CD4-positive, alpha-beta T cell treated with Interleukin-21 for 1 hour (primary cell): ENCODE measurements at regions not wholly inside any gene's neighbourhood (a gene's known extent, or its start where the extent isn't known, plus 50 kb on each side); places are given as distances from the start of the nearest gene placed in this dataset.
"Not testable (repeated sequence)": the region's sequence is repeated elsewhere in the genome, so short reads cannot be mapped to it uniquely, and the experiment has no call there.

ENCODE experiments used
- DNase-seq: peaks from one replicate; pipeline ENCODE4 v3.0.0-alpha.2; 2020

- no peak for DNase-seq
Measured at GRCh38 chr7:67361150-67361549, 364.5 kb downstream of the TYW1 start.

GRCh38 chr7:67364441-67365017 lies 367.9 kb downstream of the TYW1 start:
- DNase-seq: no peak

GRCh38 chr7:67371429-67372305 lies 375.0 kb downstream of the TYW1 start:
- DNase-seq: peak; percentile 66

GRCh38 chr7:67373389-67373788 lies 376.8 kb downstream of the TYW1 start:
- DNase-seq: not testable (repeated sequence)

GRCh38 chr7:67375427-67375826 lies 378.8 kb downstream of the TYW1 start:
- DNase-seq: no peak

- DNase-seq: peak; percentile 55
Measured at GRCh38 chr7:67377939-67378862, 381.6 kb downstream of the TYW1 start.

- DNase-seq: no peak
Measured at GRCh38 chr7:67380326-67380725, 383.7 kb downstream of the TYW1 start.

GRCh38 chr7:67380858-67381257 lies 384.2 kb downstream of the TYW1 start:
- DNase-seq: no peak

GRCh38 chr7:67387851-67388250 lies 391.2 kb downstream of the TYW1 start:
- DNase-seq: no peak

- no peak for DNase-seq
Measured at GRCh38 chr7:67391168-67391567, 394.5 kb downstream of the TYW1 start.

- DNase-seq: no peak
Measured at GRCh38 chr7:67392596-67393438, 396.2 kb downstream of the TYW1 start.

- no peak for DNase-seq
Measured at GRCh38 chr7:67393903-67394302, 397.3 kb downstream of the TYW1 start.

- DNase-seq: no peak
Measured at GRCh38 chr7:67398916-67399315, 402.3 kb downstream of the TYW1 start.

- DNase-seq: no peak
Measured at GRCh38 chr7:67401492-67401891, 404.9 kb downstream of the TYW1 start.

- DNase-seq: no peak
Measured at GRCh38 chr7:67402280-67402679, 405.6 kb downstream of the TYW1 start.

- no peak for DNase-seq
Measured at GRCh38 chr7:67406976-67407375, 410.3 kb downstream of the TYW1 start.

GRCh38 chr7:67407392-67408071 lies 410.9 kb downstream of the TYW1 start:
- no peak for DNase-seq

- DNase-seq: no peak
Measured at GRCh38 chr7:67408109-67408508, 411.5 kb downstream of the TYW1 start.

GRCh38 chr7:67413670-67414069 lies 417.0 kb downstream of the TYW1 start:
- no peak for DNase-seq

- DNase-seq: no peak
Measured at GRCh38 chr7:67414858-67415257, 418.2 kb downstream of the TYW1 start.

GRCh38 chr7:67422601-67423000 lies 426.0 kb downstream of the TYW1 start:
- no peak for DNase-seq

- no peak for DNase-seq
Measured at GRCh38 chr7:67423065-67423464, 426.4 kb downstream of the TYW1 start.
